ENCODE measurements at regions not wholly inside any gene's neighbourhood (a gene's known extent, or its start where the extent isn't known, plus 50 kb on each side); places are given as distances from the start of the nearest gene placed in this dataset.

DNA sequence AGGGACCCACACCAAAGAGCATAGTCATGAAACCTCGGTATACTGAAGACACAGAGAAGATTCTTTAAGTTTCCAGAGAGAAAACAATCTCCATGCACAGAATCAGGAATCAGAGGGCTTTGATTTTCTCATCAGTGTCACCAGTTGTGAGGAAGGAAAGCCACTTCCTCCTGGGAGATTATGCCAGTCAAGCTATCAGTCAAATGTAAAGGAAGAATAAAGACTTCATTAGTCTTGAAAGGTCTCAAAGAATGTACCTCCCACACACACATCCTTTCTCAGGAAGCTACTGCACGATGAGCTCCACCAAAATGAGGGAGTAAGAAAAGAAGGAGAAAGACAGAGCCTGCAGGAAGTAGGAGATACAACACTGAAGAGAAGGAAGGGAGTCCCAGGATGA, 486.3 kb downstream of the SHQ1 start:
- DNase-seq, result no peak

DNA sequence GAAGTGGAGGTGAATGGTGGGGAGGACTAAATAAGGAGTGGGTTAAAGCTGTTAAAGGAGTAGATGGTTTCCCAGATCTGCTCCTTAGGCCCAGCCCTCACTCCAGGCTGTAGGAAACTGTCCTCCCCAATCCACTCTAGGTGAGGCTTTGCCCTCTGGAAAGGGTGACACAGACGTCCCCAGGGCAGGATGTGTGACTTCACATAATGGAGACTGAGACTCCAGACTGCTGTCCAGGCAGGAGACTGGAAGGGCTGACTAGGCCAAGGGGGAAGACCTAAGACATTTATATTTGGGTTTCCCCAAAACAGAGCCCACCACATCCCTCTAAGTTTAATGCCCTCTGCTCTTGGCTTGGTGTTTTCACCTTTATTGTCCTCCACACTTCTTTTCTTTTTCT, 488.5 kb downstream of the SHQ1 start:
- DNase-seq, result no peak

DNA sequence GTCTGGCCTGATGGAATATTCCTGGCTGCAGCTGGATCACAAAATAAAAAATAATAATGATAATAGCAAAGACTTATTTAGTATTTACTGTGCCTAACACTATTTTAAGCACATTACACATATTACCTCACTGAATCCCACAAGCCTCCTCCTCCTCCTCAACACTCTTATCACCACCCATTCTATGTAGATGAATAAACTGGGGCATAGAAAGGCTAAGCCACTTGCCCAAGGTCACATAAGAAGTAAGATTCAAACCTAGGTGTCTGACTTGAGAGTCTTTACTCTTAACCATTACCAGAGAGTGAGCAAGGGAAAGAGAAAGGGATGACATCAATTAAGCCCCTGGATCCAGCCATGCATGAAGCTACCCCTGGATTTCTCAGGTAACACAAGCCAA, 493.1 kb downstream of the SHQ1 start:
- no peak for DNase-seq

DNA sequence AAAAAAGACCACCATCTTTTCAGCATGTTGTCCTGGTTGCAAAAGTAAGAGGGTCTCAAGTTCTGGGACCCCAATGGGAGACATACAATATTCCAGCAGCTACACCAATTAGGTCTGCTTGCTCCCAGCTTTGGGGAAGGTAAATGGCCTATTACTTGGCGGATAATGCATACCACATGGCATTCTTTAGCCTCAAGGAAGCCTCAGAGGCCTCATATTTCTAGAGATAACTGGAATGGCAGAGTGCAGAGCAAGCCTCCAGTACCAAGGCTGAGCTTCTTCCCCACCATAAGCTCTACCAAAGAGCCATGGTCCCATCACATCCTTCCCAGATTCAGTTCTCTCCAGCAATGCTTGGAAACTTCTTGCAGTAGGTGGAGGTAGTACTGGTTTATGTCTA, 493.8 kb downstream of the SHQ1 start:
- DNase-seq, result no peak

DNA sequence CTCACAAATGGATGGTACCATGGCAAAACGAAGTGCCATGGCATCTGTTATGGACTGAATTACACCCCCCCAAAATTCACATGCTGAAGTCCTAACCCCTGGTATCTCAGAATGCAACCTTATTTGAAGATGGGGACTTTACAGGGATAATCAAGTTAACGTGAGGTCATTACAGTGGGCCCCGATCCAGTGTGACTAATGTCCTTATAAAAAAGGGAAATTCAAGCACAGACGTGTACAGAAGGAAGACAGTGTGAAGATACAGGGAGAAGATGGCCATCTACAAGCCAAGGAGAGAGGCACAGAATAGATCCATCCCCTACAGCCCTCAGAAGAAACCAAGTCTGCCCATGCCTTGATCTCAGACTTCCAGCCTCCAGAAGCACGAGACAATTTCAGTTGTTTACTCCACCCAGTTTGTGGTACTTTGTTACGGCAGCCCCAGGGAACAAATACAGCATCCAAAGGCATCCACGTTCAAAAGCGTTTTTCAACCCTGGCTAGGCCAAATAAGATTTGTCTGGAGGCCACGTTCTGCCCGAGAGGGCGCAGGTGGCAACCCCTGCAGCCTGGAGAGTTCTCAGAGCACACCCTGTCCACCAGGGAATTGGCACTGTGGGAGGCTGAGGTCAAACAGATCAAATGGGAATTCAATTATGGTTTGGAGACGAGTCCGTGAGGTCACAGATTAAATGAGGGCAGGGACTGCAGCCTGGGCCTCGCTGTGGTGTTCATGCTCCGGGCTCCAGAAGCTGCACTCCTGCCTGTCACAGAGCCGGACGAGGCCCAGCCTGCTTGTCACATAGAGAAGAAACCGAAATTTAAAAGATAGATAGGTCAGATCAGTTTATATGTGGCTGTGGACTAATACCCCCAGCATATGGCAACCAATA, 494.8 kb downstream of the SHQ1 start:
- no peak for DNase-seq

DNA sequence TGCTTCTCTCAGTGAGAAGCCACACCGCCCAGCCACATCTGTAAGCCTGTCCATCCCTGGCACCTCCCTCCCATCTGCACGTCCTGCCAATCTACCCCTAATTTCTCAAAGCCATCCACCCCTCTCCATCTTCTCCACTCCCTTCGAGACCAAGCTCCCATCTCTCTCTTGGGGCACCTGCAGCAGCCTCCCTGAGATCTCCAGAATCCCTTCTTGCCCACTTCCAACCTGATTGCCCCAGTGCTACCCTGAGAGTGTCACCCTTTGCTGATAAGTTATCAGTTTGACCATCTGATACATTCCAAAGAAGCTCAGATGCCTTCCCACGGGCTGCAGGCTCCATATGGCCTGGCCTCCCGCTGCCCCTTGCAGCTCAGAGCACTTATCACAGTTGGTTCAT, 496.1 kb downstream of the SHQ1 start:
- no peak for DNase-seq

DNA sequence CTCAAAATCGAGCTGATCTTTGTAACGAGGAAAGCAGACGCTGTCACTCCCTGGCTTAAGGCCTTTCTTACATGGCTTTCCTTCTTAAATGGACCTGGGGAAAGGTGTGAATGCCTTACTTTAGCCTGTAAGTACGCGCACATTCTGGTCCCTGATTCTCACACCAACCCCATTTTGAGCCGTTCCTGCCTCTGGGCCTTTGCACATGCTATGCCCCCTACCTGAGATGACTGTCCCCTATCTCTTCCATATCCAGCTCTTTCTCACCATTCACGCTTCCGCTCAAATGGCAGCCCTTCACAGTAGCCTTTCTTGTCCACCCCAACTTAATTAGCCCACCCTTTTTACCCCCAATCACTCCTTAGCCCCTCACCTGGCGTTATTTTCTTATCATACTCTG, 496.7 kb downstream of the SHQ1 start:
- DNase-seq, result no peak

DNA sequence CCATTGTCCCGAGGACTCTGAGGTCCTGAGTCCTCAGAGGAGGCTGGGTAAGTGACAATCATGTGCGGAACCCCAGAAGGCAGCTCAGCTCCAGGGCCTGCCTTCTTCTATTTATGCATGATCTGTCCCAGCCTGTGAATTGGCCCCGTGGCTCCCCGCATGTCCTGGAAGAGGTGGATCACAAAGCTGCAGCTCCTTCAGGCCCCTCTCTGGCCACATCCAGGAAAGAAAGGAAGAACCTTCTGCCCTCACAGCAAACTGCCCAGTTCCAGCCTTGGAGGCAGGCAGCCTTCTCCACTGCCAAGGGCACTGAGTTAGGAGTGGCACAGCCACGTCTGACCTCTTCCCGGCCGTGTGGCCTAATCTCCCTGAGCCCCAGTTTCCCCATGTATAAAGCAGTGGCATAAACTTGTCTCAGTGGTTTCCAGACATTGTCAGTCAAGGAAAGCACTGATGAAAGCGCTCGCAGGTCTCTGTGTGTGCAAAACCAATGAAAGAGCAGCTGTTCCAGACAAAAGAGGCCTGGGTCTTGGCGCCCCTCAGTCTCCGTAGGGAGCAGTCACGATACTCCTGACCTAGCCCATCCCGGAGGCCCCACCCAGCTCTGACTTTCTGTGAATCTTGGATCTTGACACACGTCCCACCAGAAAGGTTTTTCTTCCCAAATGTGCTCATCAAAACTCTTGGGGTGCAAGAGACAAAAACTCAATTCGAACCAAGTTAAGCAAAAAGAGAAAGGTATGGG, 497.3 kb downstream of the SHQ1 start:
- no peak for DNase-seq

DNA sequence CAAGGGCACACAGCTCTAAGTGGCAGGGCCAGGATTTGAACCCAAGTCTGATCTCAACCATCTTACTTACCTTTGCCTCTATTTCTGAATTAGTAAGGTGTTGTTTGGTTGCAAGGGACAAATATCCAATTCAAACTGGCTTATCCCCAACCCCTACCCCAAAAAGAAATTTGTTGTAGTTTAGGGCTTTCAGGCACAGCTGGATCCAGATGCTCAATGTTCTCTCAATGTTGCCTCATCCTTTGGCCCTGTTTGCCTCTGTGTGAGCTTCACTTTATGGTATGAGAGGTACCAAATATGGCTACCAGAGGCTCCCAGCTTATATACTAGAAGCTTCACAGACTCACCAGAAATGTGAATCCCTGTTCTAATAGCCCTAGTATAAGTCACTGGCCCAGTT, 499.9 kb downstream of the SHQ1 start:
- DNase-seq, result no peak

DNA sequence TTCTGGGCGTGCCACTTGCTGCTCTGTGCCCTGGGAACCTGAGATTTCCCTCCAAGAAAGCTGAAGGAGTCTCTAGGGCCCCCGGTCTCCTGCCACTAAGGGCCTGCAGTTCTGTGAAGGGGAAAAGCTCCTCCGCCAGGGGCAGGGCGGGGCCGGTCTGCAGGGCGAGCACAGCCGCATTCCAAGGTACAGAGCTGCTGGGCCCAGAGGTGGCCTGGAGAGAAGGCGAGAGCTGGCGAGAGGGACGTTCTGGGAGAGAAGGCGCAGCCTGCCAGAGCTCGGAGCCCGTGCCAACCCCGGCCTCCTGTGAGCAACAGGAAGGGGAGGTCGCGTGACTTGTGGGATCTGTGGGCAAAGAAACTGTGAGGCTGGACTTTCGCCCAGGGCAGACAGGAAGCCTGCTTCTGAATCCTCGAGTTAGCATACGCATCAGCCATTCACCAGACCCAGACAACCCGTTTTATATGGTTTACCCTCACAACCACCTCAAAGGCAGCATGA, 500.4 kb downstream of the SHQ1 start:
- peak; percentile 86 for DNase-seq

DNA sequence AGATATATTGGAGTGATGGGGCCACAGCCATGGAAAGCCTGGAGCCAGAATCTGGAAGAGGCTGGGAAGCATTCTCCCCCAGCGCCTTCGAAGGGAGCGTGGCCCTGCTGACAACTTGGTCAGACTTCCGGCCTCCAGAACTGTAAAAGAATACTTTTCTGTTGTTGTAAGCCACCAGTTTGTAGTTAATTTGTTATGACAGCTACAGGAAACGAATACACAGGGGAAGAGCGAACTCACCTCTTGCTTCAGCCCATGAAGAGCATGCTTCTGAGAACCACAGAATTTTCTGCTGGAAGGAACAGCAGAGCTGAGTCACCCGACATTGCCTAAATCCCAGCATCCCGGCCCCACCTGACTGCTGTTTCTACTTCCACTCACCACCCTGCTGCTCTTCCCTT, 501.7 kb downstream of the SHQ1 start:
- peak; percentile 74 for DNase-seq

DNA sequence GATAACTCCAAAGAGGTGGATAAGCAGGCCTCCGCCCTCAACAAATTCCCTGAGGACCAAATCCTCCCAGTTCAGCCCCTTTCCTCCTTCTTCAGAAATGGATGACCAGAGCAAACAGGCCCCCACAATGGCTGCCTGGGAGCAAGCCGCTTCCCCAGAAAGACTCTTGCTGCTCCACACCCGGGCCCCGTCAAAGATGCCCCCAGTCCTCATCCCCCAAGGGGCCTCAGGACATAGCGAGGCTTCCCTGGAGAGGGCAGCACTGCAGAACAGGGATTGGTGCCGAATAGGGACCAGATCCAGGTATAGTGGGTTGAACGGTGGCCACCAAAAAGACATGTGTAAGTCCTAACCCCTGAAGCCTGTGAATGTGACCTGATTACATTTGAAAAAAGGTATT, 502.3 kb downstream of the SHQ1 start:
- DNase-seq, result no peak

DNA sequence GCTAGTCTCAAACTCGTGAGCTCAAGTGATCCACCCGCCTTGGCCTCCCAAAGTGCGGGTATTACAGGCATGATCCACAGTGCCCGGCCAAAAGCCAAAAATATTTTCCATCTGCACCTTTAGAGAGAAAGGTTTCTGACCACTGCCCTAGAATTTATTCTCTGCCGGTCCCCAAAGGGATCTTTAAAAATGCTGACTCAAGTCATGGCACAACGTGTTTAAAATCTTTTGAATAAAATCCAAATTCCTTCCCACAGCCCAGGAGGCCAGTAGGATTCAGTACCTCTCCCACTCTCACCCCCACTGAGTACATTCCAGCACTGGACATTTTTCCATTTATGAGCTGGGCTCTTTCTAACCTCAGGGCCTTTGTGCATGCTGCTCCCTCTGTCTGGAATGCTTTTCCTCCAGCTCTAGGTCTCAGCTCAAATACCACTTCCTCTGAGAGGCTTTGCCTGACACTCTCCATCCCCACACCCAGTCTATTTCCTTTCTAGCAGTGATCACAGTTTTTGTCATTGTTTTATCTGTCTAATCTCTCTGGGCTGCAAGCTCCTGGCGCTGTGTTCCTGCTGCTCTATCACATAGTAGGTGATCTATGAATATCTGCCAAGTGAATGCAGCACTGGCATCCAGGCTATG, 502.9 kb downstream of the SHQ1 start:
- no peak for DNase-seq

DNA sequence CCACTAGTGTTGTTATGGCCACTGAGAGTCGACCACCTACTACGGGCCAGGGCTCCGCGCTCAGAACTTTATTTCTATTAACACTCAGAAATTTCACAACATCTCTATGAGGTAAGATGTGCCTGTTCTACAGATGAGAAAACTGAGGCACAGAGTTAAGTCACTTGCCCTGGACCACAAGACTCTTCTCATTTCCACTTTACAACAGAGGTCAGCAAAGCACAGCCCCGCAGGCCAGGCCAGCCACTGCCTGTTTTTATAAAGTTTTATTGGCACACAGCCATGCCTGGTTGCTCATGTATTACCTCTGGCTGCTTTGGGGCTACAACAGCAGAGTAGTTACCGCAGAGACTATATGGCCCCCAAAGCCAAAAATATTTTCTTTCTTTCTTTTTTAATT, 503.6 kb downstream of the SHQ1 start:
- no peak for DNase-seq

DNA sequence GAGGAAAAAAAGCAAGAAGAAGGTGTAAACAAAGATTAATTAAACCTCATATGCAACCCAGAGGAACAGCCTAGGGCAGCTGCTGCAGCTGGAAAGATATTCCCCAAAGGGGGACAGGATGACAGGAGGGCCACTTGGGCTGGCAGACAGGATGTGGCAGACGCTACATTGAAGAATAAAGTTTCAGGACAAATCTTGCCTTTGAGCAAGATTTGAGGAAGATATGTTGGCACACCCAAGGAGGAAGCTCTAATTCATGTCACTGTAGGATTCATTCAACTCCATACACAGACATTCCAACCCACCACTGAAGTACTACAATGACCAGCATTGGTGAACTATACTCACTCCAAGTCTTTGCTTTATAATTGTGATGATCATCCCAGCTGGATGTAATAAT, 504.0 kb downstream of the SHQ1 start:
- DNase-seq, result no peak

DNA sequence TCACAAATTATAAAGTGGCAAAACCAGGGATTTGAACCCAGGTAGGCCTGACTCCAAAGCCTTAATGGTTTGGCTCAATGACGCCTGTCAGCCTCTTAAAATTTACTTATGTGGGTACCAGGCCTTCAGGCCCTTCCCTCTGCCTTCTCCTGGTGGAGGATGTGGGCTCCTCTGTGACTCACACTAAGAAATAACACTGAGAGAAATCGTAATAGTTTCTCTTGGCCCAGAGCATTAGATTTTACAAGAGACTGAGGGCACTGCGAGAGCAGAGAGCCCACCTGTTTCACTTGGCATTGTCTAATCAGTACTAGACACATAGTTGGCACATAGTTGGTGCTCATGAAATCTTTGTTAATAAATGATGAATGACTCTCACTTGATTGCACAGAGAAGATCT, 505.2 kb downstream of the SHQ1 start:
- DNase-seq, result peak; percentile 11

DNA sequence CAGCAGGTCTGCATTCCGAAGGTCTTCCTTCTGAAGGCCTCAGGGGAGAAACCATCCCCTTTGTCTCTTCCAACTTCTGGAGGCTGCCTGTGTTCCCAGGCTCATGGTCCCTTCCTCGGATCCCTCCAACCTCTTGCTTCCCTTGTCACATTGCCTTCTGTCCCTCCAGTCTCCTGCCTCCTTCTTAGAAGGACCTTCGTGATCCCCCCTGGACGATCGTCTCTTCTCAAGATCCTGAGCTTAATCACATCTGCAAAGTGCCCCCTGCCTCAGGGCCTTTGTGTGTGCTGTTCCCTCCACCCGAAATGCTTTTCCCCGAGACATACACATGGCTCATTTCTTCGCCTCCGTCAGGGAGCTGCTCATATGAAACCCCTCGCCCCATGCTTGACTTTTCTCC, 505.8 kb downstream of the SHQ1 start:
- DNase-seq, result no peak

DNA sequence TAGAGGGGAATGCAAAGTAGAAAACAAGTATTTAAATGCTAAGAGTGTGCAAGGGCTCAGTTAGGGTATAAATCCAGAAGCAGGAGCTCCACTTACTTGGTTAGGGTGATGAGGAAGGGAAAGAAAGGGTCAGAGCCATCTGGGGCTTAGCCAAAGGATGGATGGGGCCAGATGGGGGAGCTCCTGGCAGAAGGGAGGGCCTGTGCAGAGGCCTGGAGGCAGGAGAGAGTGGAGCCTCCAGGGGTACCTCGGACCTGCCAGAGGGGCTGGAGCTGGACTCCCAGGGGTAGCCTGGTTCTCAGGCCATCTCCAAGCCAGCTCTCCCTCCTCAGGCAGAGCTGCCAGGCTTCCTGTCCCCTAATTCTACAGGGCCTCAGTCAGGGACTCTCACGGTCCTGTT, 506.3 kb downstream of the SHQ1 start:
- no peak for DNase-seq

DNA sequence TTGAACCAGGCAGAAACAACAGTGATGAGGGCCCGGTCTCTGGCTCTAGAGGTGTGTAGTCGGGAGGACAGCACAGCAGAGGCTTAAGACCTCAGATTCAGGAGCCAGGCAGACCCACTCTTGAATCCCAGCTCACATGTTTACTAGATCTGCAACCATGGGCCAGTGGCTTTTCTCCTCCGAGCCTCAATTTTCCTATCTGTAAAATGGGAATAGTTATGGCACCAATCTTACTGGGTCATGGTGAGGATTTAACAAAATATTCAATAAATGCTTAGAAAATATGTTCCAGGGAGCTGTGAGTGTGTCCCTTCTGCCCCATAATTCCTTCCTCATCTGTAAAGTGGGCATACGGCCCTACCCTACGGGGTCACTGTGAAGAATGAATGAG, 506.9 kb downstream of the SHQ1 start:
- no peak for DNase-seq

DNA sequence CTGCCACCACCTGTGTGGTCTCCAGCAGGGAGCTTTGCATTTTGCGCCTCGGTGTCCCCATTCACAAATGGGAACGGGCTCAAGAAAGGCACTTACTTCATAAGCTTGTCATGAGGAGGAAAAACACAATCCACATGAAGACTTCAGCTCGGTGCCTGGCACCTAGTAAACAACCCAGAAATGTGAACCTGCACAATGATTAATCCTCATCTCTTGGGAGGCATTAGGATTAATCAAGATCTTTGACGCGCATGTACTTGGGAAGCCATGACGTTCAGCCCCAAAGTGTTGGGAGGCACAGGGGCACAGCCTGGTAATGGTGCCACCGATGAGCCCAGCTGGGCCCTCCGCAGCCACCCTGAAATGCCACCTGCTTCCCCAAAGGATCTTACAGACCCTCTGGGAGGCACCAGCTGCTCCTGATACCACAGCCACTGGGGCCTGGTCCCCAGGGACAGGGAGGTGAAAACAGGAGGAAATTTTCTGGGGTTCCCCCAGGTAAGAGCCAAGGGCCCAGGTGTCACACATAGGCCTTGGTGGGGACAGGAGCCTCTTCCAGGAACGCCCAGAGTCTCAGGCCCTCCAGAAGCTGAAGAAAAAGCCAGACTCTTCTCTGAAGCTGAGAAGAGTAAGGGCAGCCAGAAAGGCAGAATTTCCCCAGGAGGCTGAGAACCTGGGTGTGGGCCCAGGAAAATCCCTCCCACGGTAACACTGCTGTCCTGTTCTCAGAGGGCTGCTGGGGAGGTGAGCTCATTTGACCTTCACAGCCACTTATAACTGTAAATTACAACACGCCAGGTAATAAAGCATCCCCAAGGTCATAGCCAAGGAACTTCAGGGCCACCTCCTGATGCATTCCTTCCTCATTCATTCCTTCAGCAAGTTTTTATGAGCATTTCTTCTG, 507.5 kb downstream of the SHQ1 start:
- DNase-seq, result no peak

DNA sequence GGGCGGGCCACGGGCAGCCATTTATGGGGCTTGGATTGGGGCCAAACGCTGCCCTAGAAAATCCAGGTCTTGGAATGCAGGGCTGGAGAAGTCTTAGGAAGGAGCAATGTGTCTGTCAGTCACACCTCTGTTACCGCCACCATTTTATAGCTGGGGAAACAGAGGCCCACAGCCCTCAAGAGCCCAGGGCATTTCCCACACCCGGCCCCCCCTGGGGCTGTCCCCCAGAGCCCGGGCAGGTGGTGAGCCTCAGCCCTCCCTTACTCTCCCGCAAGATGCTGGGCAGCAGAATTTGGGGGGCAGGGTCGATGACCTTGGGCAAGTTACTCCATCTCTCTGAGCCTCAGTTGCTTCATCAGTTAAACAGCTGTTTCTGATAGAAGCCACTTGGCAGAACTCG, 508.2 kb downstream of the SHQ1 start:
- DNase-seq, result no peak

DNA sequence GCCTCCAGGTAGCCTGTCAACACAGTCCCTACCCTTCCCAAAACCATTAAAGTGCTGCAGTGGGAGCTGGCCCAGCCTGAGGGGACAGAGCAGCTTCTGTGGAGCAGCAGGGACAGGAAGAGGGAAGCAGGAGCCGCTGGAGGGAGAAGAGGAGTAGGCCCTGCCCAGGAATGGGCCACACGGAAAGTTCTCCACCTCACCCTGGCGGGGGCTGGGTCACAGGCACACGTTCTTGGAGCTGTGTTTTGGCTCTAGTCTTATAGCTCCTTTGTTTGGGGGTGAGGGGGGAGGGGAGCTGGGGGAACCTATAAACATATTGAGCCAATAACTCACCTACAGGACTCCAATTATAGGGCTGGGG, 508.6 kb downstream of the SHQ1 start:
- DNase-seq, result no peak

Measured in dermis blood vessel endothelial cell (primary cell).